ENCODE measurements at regions not wholly inside any gene's neighbourhood (a gene's known extent, or its start where the extent isn't known, plus 50 kb on each side); places are given as distances from the start of the nearest gene placed in this dataset.

DNA sequence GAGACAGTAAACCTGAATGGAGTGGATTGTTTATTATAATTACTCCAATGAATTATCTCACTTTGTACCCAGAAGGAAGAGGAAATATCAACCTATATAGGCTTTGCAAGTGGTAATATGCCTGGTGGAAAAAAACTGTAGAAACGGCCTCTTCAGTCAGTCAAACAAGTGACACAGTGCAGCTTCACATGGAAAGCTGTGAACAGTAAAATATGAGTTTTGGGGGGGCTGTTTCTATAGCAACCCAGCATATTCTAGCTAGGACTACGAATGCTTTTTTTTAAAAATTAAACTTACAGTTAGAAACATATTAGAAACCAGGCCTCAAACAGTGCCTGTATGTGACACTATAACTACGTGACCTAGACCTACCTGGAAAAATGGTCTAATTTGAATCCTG lies 150.1 kb downstream of the PPP1R2C start:
- TF ChIP-seq ZFX (IDR thresholded peaks at IDR 0.05; ENCODE audit: borderline replicate concordance) = no peak
- TF ChIP-seq CTCF (IDR thresholded peaks at IDR 0.05) = no peak
- H3K27ac ChIP-seq = no peak overlapping the region

DNA sequence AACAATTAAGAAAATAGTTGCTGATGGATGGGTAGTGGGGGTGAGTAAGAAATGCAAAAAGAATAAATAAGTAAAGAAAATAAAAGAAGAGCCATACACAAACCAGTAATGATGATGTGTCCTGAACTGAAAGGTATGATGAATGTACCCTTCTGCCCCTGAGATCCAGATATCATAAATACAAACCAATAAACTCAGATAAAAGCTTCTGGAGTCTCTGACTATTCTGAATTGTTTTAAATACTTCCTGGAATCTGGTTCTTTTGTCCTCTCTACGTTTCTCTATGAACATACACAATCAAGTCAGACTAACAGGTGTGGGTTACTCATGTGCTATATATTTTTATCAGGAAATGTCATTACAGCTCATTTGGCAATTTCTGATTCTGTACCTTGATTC lies 153.4 kb downstream of the PPP1R2C start:
- TF ChIP-seq ZFX (IDR thresholded peaks at IDR 0.05; ENCODE audit: borderline replicate concordance) (no peak), CTCF (IDR thresholded peaks at IDR 0.05) (no peak)

GRCh38 chrX:42619068-42619467 lies 158.9 kb downstream of the PPP1R2C start:
- H3K27ac ChIP-seq = no peak overlapping the region
- TF ChIP-seq ZFX (IDR thresholded peaks at IDR 0.05; ENCODE audit: borderline replicate concordance) = no peak
- no peak for TF ChIP-seq CTCF (IDR thresholded peaks at IDR 0.05)

More for the DNA sequence above, 153.4 kb downstream of the PPP1R2C start:
- H3K27ac ChIP-seq = no peak overlapping the region

DNA sequence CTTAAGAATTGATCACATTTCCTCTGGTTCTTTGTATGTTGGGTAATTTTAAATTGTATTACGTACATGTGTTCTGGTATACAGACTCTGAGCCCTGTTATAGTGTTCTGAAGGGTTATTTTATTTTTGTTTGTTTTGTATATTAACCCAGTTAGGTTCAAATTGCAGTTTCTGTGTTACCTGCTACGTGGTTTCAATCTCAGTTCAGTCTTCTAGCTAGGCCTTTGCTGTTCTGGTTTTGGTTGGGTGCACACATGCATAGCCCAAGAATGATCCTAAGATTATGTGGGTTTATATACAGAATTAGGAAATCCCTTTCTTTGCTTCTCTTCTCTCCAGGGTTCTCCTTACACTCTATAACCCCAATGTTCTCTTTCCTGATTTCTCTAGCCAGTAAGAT lies 161.0 kb downstream of the PPP1R2C start:
- no peak for TF ChIP-seq CTCF (IDR thresholded peaks at IDR 0.05)
- no peak for TF ChIP-seq ZFX (IDR thresholded peaks at IDR 0.05; ENCODE audit: borderline replicate concordance)
- no peak overlapping the region for H3K27ac ChIP-seq

DNA sequence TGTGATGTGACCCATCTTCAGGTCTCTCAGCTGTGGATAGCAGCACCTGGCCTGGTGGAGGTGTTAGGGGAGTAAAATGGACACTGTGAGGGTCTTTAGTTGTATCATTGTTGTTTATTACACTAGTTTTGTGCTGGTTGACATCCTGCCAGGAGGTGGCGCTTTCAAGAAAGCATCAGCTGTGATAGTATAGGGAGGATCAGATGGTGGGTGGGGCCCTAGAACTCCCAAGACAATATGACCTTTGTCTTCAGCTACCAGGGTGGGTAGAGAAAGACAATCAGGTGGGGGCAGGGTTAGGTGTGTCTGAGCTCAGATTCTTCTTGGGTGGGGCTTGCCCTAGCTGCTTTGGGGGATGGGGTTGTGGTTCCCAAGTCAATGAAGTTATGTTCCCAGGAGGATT lies 162.8 kb downstream of the PPP1R2C start:
- H3K27ac ChIP-seq = no peak overlapping the region
- peak; percentile 33 for TF ChIP-seq CTCF (IDR thresholded peaks at IDR 0.05)
- TF ChIP-seq ZFX (IDR thresholded peaks at IDR 0.05; ENCODE audit: borderline replicate concordance) = no peak

- TF ChIP-seq CTCF (IDR thresholded peaks at IDR 0.05) (no peak), ZFX (IDR thresholded peaks at IDR 0.05; ENCODE audit: borderline replicate concordance) (no peak)
- H3K27ac ChIP-seq = no peak overlapping the region
Observed at GRCh38 chrX:42606591-42606990, 171.4 kb downstream of the PPP1R2C start.

- no peak overlapping the region for H3K27ac ChIP-seq
- TF ChIP-seq ZFX (IDR thresholded peaks at IDR 0.05; ENCODE audit: borderline replicate concordance) (no peak), CTCF (IDR thresholded peaks at IDR 0.05) (no peak)
Observed at GRCh38 chrX:42604302-42604701, 173.7 kb downstream of the PPP1R2C start.

All from 22Rv1 (cell line).